ENCODE measurements at regions not wholly inside any gene's neighbourhood (a gene's known extent, or its start where the extent isn't known, plus 50 kb on each side); places are given as distances from the start of the nearest gene placed in this dataset.

DNA sequence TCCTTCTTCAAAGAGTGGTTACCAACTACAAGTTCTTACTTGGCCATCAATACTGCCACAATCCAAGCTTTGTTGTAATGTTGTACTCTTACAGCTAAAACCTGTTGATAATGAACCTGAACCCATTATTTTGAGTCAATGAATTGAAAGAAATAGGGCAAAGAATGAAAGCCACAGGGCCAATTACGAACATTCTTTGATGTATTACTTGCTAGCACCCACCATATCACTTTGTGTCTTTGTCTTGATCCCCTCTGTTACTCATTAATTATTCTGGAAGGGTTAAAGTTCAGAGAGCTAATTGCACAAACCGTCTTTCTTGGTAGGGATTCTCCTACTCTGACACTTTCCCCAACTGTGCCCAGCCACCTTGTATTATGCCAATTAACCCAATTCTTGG, 53.2 kb upstream of the TFEC start:
- no peak for DNase-seq

DNA sequence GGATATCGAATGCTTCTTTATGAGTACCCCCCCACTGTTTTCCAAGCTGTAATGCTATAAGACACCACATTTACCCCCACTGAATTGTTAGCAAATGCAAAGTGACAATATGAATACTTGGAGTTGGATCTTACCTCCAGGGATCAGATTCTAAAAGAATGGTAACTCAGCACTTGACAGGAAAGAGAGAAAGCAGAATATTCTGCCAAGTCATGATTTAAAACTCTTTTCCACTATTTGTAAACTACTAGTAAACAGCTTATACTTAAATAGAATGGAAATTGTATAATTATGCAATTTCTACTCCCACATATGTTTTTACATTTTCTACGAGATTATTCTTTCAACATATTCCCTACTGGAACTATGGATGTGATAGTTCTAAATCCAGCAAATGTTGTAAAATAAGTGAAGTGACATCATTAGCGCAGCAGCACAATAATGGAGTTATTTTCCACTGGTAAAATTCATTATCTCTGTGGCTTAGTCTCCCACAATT, 56.0 kb upstream of the TFEC start:
- DNase-seq = no peak

GRCh38 chr7:116087291-116087690, 56.7 kb upstream of the TFEC start:
- no peak for DNase-seq

GRCh38 chr7:116087984-116088383, 57.4 kb upstream of the TFEC start:
- DNase-seq = no peak

GRCh38 chr7:116089293-116089692, 58.7 kb upstream of the TFEC start:
- DNase-seq = no peak

GRCh38 chr7:116093516-116094301, 63.1 kb upstream of the TFEC start:
- no peak for DNase-seq

DNA sequence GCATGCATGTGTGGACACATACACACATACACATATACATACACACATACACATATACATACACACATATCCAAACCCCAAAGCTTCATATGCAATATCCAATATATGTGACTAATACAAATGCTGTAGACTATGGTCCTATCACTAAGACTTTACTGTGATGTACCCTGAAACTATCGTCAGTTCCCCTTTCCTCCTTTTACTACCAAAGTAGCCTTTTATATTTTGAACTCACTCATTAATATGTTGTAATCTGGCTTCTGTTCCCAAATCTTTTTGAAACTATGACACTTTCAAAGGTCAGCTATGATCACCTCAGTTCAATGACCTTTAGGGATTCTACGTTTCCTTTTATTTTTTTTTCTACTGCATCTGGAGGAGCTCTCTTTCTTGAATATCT, 64.8 kb upstream of the TFEC start:
- DNase-seq = no peak

GRCh38 chr7:116097365-116098009, 66.9 kb upstream of the TFEC start:
- no peak for DNase-seq

- DNase-seq = no peak
Measured at GRCh38 chr7:116098175-116098574, 67.6 kb upstream of the TFEC start.

- no peak for DNase-seq
Measured at GRCh38 chr7:116100626-116101025, 70.1 kb upstream of the TFEC start.

GRCh38 chr7:116101704-116102103, 71.1 kb upstream of the TFEC start:
- DNase-seq = no peak

GRCh38 chr7:116111475-116111874, 80.9 kb upstream of the TFEC start:
- DNase-seq = no peak

- DNase-seq = no peak
Measured at GRCh38 chr7:116113310-116113709, 82.7 kb upstream of the TFEC start.

GRCh38 chr7:116120839-116121238, 89.5 kb upstream of the TES start:
- no peak for DNase-seq

- peak; percentile 20 for DNase-seq
Measured at GRCh38 chr7:116122972-116123595, 87.3 kb upstream of the TES start.

- no peak for DNase-seq
Measured at GRCh38 chr7:116128139-116128538, 82.2 kb upstream of the TES start.

DNA sequence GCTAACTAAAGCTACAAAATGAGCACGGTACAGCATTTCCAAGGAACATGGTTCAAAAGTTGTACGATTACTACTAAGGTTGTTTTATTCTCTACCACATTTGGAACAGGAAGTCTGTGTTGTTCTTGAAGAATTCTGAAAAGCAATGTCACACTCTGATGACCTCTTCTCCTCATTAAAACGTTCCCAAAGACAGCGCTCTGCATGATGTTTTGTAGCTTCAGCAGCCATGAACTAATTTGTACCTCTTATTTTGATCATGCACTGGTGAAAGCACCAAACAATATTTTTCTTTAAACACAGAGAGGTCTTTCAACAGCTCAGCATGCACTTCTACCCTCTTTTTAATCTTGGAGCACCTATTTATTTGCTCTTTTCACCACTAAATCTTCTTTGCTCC, 75.0 kb upstream of the TES start:
- DNase-seq = no peak

GRCh38 chr7:116138202-116138801, 72.0 kb upstream of the TES start:
- no peak for DNase-seq

- no peak for DNase-seq
Measured at GRCh38 chr7:116139007-116139406, 71.3 kb upstream of the TES start.

GRCh38 chr7:116139807-116140206, 70.5 kb upstream of the TES start:
- DNase-seq = no peak

GRCh38 chr7:116142374-116142773, 68.0 kb upstream of the TES start:
- DNase-seq = no peak

DNA sequence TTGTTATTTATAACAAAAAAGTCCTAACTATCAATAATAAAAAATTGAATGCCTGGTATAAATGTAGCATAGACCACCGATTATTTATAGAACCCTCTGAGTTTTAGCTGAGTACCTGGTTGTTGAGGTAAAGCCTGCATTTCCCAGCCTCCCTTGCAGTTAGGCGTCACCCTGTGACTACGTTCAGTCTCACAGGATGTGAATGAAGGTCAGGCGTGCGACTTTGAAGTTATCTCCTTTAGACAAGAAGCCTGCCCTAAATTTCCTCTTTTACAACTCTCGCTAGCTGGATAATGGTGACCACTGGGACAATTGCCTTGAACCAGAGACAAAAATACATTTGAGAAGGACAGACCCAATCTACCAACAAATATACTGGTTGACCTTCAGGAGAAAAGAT, 67.5 kb upstream of the TES start:
- no peak for DNase-seq

DNA sequence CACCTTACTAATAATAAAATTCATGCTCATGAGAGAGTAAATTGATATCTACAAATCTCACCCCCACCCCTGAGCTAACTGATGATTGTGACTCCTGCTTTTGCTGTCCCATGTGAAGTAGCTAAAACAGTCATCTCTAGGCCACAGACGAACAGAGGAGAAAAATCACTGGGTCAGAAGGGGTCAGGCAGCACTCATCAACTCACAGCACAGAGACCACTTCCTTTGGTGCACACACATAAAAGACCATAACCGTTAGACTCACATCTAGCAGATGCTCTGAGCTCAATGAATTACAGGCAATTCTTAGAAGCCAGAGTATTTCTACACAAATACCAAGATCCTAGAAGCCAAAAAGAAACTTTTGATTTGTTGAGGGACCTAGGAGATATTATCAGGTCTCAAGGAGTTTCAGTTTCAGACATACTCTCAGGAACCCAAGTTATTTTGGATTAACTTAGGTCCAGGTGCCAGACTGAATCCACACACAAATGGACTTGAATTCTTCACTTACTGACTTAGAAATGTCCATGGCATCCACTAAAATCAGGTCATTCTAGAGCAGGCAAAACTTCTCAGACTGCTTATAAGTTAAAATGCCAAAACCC, 65.0 kb upstream of the TES start:
- no peak for DNase-seq
